ENCODE measurements at regions not wholly inside any gene's neighbourhood (a gene's known extent, or its start where the extent isn't known, plus 50 kb on each side); places are given as distances from the start of the nearest gene placed in this dataset.

DNA sequence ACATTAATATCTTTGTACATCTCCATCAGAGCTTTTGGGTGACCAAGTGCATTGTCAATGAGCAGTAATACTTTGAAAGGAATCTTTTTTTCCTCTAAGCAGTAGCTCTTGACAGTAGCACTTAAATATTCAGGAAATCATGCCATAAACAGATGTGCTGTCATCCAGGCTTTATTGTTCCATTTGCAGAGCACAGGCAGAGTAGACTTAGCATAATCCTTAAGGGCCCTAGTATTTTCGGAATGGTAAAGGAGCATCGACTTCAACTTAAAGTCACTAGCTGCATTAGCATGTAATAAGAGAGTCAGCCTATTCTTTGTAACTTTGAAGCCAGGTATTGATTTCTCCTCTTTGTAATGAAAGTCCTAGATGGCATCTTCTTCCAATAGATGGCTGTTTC, 121.8 kb upstream of the CWC22 start:
- TF ChIP-seq POLR2AphosphoS5 (IDR thresholded peaks at IDR 0.05): no peak
- TF ChIP-seq, protein P1, sequence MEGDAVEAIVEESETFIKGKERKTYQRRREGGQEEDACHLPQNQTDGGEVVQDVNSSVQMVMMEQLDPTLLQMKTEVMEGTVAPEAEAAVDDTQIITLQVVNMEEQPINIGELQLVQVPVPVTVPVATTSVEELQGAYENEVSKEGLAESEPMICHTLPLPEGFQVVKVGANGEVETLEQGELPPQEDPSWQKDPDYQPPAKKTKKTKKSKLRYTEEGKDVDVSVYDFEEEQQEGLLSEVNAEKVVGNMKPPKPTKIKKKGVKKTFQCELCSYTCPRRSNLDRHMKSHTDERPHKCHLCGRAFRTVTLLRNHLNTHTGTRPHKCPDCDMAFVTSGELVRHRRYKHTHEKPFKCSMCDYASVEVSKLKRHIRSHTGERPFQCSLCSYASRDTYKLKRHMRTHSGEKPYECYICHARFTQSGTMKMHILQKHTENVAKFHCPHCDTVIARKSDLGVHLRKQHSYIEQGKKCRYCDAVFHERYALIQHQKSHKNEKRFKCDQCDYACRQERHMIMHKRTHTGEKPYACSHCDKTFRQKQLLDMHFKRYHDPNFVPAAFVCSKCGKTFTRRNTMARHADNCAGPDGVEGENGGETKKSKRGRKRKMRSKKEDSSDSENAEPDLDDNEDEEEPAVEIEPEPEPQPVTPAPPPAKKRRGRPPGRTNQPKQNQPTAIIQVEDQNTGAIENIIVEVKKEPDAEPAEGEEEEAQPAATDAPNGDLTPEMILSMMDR (IDR thresholded peaks at IDR 0.05): no peak
- no peak for TF ChIP-seq EP300 (IDR thresholded peaks at IDR 0.05)
- TF ChIP-seq POLR2A (IDR thresholded peaks at IDR 0.05): no peak
- no peak for DNase-seq
- Histone ChIP-seq H3K27me3 (no peaks in the 10 kb centered on the region), H3K9me3 (no peaks in the 10 kb centered on the region), H3K27ac (no peak overlapping the region), H3K36me3 (no peaks in the 10 kb centered on the region), H3K4me3 (no peak overlapping the region), H3K4me1 (peaks cover 0 to 18% (median 9%) of the 10 kb centered on the region in 4 donors)
- intact Hi-C loops (cut with DNase I): loop anchor here (5.0 kb wide), 1 partner anchor 258 kb away; no protein-coding TSS in a partner anchor
- 93 to 94% methylated on average over 2 of the region's 2 CpGs for WGBS, 2 donors

DNA sequence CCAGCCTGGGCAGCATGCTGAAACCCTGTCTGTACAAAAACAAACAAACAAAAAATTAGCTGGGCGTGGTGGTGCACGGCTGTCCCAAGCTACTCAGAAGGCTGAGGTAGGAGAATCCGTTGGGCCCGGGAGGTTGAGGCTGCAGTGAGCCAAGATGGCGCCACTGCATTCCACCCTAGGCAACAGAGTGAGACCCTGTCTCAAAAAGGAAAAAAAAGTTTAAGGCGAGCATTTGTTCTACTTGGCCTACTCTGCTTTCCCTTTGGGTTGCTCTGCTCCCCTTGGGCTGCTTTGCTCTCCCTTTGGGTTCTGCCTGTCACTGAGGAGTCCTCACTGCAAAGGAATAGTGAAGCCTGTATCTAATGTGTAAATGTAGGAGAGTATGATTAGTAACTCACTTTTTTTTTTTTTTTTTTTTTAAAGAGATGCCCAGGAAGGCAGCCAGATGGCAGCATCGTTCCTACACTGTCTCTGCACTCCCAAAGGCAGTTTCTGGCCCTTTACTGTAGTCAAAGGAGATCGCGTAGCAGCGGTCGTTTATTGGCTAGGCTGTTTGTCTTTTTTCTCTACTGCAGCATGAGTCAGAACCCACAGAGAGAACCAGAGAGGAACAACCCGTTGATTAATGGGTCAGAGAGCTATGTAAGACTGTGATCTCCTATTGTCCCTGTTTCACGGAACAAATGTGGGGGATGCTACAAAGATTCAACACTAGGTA, 118.3 kb upstream of the CWC22 start:
- DNase-seq: peak; percentile 84
- Histone ChIP-seq H3K9me3 (no peaks in the 10 kb centered on the region), H3K36me3 (no peaks in the 10 kb centered on the region), H3K27ac (no peak overlapping the region), H3K4me1 (peaks cover 0 to 18% (median 9%) of the 10 kb centered on the region in 4 donors), H3K4me3 (no peak overlapping the region), H3K27me3 (no peaks in the 10 kb centered on the region)
- intact Hi-C loops (cut with DNase I): loop anchor here (2.0 to 5.0 kb wide), 4 partner anchors 262 to 1589 kb away; partner anchors contain the start of gene UBE2E3
- WGBS, 2 donors: 10 to 31% methylated on average over 13 of the region's 13 CpGs
- TF ChIP-seq POLR2A (IDR thresholded peaks at IDR 0.05) (no peak), EP300 (IDR thresholded peaks at IDR 0.05) (no peak), POLR2AphosphoS5 (IDR thresholded peaks at IDR 0.05) (peak in 1 of 4 donors; percentile 14)
- TF ChIP-seq, protein P1 (IDR thresholded peaks at IDR 0.05): peak in 3 of 4 experiments; percentile 33 to 49 (median 42)

- Histone ChIP-seq H3K27me3 (no peaks in the 10 kb centered on the region), H3K36me3 (no peaks in the 10 kb centered on the region), H3K9me3 (no peaks in the 10 kb centered on the region), H3K4me3 (no peak overlapping the region), H3K27ac (no peak overlapping the region), H3K4me1 (peaks cover 0 to 18% (median 9%) of the 10 kb centered on the region in 4 donors)
- no peak for TF ChIP-seq POLR2A (IDR thresholded peaks at IDR 0.05)
- TF ChIP-seq, protein P1 (IDR thresholded peaks at IDR 0.05): peak; percentile 26 to 59 (median 46)
- no peak for DNase-seq
- 17 to 34% methylated on average over 8 of the region's 8 CpGs for WGBS, 2 donors
- intact Hi-C loops (cut with DNase I): loop anchor here (2.0 to 5.0 kb wide), 4 partner anchors 263 to 1590 kb away; partner anchors contain the start of gene UBE2E3
Observed at GRCh38 chr2:180124273-180125139, 117.4 kb upstream of the CWC22 start.

- no peak for DNase-seq
- peaks cover 0 to 18% (median 9%) of the 10 kb centered on the region in 4 donors for H3K4me1 ChIP-seq
- intact Hi-C loops (cut with DNase I): no loop called here
- TF ChIP-seq POLR2A (IDR thresholded peaks at IDR 0.05) (no peak), EP300 (IDR thresholded peaks at IDR 0.05) (no peak), POLR2AphosphoS5 (IDR thresholded peaks at IDR 0.05) (no peak)
- TF ChIP-seq, protein P1 (IDR thresholded peaks at IDR 0.05): no peak
- H3K9me3 ChIP-seq: no peaks in the 10 kb centered on the region
- H3K4me3 ChIP-seq: no peak overlapping the region
- no peaks in the 10 kb centered on the region for H3K36me3 ChIP-seq
- H3K27ac ChIP-seq: no peak overlapping the region
- H3K27me3 ChIP-seq: no peaks in the 10 kb centered on the region
- 77 to 79% methylated on average over 2 of the region's 2 CpGs for whole genome bisulfite sequencing, 2 donors
Observed at GRCh38 chr2:180122874-180123273, 115.8 kb upstream of the CWC22 start.

All from sigmoid colon (tissue), 6 donors.